ENCODE measurements at regions not wholly inside any gene's neighbourhood (a gene's known extent, or its start where the extent isn't known, plus 50 kb on each side); places are given as distances from the start of the nearest gene placed in this dataset.

GRCh38 chr9:135307300-135307699 lies 172.3 kb upstream of the PPP1R26 start:
- TF ChIP-seq CTCF (IDR thresholded peaks at IDR 0.05), result no peak

GRCh38 chr9:135308821-135309762 lies 170.5 kb upstream of the PPP1R26 start:
- TF ChIP-seq CTCF (IDR thresholded peaks at IDR 0.05), result no peak

- TF ChIP-seq CTCF (IDR thresholded peaks at IDR 0.05), result no peak
These were observed 169.8 kb upstream of the PPP1R26 start for GRCh38 chr9:135309763-135310125.

GRCh38 chr9:135310134-135310533 lies 169.4 kb upstream of the PPP1R26 start:
- TF ChIP-seq CTCF (IDR thresholded peaks at IDR 0.05), result no peak

- no peak for TF ChIP-seq CTCF (IDR thresholded peaks at IDR 0.05)
These were observed 164.0 kb upstream of the PPP1R26 start for GRCh38 chr9:135315572-135315971.

GRCh38 chr9:135320331-135320730 lies 159.3 kb upstream of the PPP1R26 start:
- no peak for TF ChIP-seq CTCF (IDR thresholded peaks at IDR 0.05)

GRCh38 chr9:135320943-135321342 lies 158.6 kb upstream of the PPP1R26 start:
- TF ChIP-seq CTCF (IDR thresholded peaks at IDR 0.05), result no peak

Data from LNCAP (cell line).